GM18519 (cell line): ENCODE measurements at regions not wholly inside any gene's neighbourhood (a gene's known extent, or its start where the extent isn't known, plus 50 kb on each side); places are given as distances from the start of the nearest gene placed in this dataset.
"Not testable (repeated sequence)": the region's sequence is repeated elsewhere in the genome, so short reads cannot be mapped to it uniquely, and the experiment has no call there.

ENCODE experiments used
- ATAC-seq: cut with Tn5 transposase; IDR thresholded peaks from one replicate; pipeline ENCODE4 v1.9.1; 2021; ENCODE audit warnings: mild to moderate bottlenecking, moderate library complexity; ENCODE audit not compliant: unreplicated experiment, low FRiP score

DNA sequence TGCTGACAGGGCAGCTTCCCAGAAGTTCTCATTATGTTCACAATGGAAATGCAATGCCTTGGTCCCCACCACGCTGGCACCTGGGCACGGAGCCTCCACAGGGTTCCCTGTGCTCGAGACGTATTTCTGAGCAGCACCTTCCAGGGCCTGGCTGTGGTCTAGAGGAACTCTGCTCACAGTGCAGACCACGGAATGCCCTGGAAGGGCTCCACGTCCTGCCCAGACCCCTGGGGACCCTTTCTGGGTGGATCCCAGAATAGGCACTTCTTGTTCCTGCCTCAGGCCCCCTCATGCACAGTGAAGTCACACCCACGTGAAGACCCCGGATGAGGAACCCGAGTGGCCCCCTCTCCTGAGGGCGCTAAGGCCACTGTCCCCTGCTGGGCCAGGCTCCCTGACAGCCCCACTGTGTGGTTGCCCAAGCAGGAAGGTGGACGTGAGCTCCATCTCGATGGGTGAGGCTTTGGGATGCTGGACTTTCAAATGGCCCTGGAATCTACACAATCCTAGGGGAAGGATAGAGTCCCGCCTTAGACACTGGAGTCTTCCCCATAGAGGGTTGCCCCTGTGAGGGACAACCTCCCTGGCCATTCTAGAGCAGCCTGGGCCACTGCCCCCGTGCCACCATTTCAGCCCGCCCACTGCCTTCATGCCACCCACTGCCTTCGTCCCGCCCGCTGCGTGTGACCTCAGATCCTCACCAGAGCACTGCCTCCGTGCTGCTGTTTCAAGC is 1106.8 kb downstream of the BRD1 start:
- no peak for ATAC-seq

DNA sequence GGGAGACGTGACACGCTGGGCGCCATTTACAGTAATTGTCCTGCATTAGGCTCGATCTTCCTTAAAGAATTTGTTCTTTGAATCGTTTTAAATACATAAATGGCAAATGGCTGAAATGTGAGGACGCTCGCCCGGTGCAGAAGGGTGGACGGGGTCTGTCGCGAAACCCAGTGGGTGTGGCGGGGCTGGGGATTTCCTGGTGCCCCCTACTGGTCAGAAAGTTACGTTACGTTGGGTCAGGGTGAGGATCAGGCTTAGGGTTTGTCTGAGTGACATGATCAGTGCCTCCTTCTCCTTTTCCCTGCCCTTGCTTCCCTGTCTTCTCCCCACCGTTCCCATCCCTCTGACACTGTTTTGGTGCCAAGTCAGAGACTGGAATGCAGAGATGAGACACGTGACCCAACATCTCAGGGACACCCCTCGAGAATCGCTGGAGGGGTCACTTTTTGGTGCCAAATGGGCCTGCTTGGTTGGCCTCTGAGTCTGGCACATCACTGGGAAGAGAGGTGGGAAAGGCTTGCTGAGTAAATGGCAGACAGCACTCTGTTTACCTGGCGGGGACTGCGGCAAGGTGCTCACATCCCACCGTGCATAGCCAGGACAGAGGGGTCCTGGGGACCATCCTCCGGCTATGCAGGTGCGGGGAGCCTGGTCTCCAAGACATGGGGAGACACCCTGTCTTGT is 1107.6 kb downstream of the BRD1 start:
- ATAC-seq, result no peak

DNA sequence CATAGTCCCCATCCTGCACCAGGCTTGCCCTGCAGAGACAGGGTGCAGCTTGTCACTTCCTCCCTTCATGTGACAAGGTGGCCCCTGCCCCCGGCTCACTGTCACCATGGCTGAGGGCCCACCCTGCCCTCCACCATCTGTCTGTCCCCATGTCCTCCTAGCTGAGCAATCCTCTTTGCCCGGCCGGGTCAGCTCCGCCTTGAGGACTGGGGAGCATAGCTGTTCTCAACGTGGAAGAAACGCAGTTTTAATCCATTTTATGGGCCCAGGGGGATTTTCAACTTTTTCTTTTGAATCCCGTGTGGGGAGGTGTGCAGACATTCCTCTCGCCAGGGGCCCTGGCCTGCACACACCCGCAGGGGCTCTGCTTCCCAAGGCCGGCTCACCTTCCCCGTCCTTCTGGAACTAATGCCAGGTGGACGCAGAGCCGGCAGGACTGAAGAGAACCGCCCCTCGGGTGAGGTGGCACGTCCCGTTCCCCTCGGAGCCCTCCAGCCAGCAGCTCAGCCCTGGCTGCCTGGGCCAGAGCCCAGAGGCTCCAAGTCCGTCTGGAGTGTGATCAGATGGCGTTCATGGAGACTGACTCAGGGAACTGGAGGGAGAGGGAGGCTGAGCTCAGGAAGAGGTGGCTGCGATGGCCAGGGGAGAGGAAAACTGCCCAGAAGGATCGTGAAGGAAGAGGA is 1108.7 kb downstream of the BRD1 start:
- ATAC-seq, result no peak

DNA sequence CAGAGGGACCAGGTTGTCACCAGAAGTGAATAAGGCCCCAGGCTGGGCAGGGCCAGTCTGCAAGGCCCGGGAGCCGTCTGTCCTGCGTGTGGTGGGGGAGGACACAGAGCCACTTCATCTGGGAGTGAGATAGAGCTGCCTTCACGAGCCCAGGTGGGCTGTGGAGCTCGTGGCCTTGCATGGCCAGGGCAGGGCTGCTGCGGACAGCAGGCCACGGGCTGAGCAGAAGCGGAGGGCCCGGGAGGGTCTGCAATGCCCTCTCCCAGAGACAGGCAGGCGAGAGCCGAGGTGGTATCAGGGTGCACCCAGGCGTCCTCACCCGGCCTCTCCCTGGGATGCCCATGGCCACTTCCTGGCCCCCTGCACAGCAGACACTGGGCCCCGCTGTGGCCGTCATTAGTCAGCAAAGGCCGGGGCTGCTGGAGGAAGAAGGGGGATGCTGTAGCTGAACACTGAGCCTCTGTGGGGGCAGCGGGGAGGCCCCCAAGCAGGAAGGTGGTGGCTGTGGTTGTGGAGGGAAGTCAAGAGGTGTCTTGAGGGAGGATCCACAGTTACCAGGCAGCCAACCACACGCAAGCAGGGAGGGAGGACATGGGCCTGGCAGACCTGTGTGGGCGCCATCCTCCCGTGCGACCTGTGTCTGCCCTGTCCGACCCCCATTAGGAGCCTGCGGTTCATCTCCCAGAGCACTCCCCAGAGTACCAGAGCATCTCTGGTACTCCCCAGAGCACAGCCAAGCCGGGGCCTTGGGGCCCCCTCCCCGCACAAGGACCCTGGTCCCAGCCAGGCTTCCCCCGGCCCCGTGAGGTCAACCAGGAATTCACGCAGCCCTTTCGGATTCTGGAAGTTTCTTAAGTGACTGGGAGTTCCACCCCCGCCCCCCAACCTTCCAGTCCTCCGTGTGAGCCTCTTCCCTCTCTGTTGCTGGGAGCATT is 1109.5 kb downstream of the BRD1 start:
- no peak for ATAC-seq

DNA sequence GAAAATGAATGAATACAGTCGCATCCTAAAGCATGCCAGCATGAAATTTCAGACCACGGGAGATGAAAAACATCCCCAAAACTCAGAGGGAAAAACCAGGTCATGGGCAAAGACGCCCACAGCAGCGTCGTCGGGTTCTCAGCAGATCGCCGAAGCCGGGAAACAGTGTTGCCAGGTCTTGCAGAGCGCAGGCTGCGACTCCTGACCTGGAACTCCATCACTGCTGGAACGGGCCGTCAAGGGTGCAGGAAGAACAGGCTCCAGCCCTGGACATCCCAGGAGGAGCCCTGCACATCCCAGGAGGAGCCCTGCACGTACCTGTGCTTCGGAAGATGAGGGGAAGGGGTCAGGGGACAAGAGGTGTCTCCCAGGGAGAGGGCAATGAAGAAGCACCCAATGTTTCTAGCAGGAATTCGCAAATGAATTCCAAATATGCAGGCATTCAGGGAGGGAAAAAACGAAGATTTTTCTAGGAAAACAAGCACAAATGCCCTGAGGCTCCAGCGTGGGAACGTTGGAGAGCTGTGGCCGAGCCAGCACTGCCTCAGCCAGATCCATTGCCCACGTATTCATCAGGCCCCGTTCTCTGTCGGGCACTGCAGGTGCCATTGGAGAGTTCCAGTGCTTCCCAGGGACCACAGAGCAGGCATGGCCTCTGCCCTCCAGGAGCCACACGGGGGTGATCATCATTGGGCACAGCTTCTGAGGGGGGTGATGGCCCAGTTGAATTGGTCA is 1110.4 kb downstream of the BRD1 start:
- no peak for ATAC-seq

DNA sequence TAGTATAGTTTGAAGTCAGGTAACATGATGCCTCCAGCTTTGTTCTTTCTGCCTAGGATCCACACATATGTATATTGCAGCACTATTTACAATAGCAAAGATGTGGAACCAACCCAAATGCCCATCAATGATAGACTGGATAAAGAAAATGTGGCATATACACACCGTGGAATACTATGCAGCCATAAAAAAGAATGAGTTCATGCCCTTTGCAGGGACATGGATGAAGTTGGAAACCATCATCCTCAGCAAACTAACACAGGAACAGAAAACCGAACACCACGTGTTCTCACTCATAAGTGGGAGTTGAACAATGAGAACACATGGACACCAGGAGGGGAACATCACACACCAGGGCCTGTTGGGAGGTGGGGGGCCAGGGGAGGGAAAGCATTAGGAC is 1111.5 kb downstream of the BRD1 start:
- not testable (repeated sequence) for ATAC-seq

DNA sequence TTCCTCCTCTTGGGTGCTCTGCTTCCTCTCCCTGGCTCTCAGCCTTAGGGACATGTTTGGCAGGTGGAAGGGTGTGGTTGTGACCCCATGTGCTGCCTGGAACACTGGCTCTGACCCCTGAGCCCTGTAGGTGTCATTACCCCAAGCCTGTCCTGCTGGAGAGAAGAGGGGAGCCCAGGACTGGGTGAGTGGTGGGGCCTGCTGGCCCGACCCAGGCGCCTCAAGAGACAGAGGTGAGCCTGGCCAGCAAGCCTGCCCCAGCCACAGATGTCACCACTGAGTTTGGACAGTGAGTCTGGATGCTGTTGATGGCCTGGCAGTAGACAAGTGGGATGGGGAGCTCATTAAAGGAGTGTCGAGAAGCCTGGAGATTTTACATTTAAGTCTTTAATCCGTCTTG is 1112.2 kb downstream of the BRD1 start:
- no peak for ATAC-seq

DNA sequence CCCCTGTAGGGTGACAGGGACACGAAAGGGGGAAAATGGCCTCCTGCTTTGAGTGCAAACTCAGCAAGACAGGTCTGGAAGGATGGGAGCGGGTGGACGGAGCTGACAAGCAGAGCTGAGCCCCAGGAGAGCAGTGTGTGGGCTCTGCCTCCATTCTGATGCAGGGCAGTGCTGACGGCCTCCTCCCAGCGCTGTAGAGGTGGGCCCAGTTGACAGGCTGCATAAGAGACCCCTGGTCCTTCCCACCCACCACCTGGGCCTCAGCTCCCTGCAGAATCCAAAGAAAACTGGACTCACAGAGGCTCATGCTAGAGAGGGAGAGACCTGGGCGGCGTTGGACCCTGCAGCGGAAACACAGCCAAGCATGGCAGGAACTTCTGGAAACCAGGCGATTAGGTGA is 1113.4 kb downstream of the BRD1 start:
- no peak for ATAC-seq

DNA sequence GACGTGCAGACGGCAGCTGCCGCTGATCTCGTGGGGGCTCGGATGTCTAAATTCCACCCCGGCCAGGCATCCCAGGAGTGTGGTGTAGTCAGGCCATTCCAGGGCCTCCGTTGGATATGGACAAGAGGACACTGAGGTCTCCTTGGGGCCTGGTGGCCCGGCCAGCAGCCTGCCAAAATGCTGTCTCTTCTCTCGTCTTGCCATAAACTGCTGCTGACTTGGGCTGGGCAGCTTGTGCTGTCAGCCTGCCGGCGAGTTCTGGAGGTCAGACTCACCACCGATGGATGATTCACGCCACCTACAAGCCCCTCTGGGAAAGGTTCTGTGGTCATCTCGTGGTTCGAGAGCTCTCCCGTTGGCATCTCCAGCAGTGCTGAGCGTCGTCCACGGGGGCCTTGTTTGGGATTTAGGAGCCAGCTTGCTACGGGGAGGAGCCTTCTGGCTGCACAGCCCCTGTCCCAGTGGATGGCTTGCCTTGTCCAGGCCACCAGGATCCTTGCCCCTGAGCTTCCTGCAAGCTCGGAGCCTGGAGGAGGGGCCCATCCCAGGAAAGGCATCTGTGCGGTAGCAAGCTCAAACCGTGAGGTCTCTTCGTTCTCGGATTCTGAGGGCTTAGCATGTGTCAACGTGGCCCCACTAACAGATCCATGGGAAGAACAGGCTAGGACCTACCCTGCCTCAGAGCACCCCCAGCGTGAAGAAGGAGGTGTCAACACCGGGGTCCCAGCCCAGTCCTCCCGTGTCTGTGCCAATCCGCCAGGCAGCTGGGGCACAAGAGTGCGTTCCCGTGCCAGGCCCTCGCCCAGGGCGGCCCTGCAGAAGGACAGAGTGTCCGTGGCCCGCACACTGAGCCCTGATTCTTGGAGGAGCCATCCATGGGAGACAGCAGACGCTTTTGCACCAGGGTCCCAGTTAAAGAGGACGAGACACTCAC is 1114.1 kb downstream of the BRD1 start:
- no peak for ATAC-seq

DNA sequence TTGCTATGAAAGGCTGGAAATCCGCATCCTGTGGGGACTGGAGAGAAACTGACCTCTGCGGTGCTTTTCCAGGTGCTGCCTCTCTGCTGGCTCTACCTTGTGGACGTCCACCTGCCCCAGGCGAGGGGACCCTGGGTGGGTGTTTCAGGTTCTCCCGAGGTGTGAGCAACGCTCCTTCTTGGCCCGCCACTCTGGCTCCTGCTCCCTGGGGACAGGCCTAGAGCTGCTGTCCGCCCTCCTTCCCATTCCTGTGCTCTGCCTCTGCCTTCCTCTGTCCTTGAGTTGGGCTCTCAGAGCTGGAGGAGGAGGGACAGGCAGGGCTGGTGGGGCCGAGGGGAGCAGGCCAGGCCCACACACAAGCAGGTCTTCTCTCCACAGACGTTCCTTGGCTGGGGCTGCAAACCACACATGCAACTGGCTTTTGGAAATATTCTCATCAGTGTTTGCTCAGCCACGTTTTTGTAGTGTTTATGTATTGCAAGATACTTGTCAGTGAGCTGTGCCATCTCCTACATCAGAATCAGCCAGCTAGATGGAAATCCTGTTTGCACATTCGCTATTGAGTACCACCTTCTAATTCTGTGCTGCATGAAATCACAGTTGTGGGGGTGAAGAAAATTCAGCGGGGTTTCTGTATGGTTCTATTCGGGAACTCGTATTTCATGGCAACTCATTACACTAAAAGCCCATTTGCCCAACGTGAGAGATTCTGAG is 1115.0 kb downstream of the BRD1 start:
- ATAC-seq, result no peak

DNA sequence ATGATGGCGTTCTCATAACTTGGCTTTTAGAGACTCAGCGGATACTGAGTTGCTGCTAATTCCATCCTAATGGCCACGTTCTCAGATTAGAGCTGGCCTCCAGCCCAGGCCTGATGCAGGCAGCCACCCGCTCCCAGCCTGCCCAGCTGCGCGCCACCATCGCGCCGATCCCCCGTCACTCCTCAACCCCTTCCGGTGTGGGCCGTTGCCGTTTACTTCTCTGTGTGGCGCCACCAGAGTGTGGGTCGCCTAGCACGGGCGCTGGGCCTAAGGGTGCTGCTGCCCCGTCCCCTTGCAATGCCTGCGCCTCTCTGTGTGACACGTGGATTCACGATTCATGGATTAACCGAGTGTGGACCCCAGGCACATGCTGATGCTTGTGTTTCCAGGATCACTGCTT is 1116.0 kb downstream of the BRD1 start:
- no peak for ATAC-seq

DNA sequence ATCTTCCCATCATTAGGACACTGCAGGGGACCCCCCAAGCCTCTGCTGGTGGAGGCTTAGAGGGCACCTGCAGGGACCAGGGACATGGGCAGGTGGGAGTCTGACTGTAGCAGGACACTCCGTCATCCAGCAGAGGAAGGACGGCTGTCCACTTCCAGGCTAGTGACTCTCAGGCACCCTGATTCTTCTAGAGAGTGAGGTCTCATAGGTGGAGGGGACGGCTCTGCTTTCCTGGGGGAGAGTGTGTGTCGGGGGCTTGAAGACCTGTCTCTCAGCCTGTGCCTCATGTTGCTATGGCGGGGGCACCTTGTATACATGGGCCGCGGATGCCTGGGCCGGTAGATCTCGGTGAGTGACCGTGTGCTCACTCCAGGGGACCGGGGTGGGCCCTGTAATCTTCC is 1116.6 kb downstream of the BRD1 start:
- ATAC-seq, result no peak

DNA sequence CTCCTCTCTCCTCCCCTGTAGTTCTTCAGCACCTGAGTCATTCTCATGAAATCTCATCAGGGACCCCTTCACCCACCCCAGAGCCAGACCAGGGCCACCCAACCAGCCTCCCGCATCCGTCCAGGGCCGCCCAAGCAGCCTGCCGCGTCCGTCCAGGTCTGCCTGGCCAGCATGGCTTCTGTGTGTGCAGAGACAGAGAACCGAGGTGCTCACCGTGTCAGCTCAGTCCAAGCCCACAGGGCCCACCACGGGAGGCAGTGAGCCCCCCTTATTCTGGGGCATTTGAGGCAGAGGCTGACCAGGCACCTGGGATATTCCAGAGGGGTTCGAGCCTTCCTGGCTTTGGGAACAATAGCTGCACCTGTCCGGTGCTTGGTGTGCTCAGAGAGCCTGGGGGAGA is 1117.3 kb downstream of the BRD1 start:
- ATAC-seq, result no peak

DNA sequence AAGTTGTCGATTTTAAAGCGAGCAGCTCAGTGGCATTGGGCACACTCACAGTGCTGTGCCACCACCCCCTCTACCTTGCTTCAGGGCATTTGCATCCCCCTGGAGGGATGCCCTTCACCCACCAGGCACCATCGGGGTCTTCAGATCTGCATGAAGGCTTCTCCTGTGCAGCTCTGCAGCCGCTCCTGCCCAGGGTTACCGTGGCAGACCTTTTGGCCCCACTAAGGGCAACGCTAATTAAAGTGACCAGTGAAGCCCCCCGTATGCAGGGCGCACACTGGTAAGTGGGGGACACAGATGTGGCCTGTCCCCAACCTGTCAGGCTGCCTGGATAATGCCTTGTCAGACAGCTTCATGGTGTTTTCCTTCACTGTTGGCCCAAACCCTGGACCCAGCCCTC is 1117.7 kb downstream of the BRD1 start:
- no peak for ATAC-seq

DNA sequence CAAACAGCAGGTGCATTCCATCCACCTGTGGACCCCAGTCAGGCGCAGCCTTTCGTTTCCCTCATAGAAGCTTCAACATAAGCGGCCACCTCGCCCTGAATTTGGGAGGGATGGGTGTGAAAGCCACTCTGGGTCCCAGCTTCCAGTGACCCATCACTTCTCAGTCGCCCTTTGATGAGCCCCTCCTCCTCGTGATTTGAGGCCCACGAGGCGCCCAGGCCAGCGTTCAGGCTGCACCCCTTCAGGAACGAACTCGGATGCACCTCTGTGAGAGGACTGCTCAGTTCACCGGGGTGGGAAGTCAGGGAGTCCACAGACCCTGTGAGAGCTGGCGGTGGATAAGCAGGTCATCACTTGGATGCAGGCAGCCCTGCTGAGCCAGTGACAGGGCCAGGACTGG is 1118.2 kb downstream of the BRD1 start:
- no peak for ATAC-seq

DNA sequence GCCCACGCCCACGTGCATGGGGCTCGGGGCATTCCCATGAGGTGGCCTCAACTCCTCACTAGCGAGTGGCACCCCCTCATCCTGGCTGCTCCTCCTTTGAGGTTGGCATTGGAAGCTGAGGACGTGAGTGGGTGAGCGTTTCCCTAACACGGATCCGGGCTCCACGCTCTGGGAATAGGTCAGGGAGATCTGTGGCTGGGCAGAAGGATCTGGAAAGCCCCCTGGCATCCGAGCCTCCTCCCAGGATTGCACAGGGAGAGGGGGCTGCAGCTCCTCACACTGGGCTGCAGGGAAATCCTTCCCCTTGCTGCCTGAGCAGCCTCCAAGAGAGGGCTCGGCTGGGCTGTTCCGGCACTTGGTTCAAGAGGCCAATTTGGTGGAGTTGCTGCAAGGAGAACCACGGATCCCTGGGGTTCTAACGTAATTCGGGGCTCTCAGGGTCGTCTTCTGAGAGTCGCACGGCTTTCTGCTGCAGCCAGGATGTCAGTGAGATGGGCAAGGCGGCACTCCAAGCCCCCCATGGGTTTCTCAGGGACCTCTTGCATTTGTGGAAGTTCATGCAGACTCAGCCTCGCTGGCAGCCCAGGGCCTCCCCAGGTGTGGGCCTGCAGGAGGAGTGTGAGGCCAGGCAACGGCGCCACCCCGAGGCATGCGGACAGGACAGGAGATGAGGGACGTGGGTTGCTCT is 1119.0 kb downstream of the BRD1 start:
- ATAC-seq, result no peak

DNA sequence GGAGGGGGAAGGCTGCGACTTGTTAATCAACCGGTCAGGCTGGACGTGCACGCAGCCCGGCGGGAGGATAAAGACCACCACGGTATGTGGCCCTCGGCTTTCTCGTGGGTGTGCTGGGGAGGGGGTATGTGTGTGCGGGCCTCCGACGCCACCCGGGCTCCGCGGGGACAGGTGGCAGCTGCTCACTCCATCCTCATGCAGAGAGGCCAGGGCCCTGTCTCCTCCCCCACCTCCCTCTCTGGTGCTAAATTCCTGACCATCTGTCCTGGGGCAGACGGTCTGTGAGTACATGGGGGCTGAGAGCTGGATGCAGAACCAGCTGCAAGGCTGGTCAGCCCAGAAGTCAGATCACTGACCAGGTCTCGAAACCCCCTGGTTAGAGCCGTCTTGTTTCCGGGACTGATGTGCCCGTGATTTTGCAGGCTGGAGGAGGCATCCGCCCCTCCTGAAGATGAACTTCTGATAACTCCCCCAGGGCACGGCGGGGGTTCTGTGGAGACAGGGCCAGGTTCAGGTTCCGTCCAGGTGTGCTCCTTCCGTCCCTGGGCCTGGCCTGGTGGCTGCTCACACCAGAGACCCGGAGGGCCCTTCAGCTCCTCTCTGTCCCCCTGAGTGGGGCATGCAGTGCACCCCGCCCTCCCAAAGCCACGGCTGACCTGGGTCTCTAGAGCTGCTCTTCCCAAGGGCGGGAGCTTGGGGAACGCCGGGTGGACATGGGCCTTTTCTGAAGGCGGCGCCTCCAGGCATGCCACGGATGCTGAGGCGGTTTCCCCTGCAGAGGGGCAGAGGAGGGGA is 1119.7 kb downstream of the BRD1 start:
- no peak for ATAC-seq
